GM21423 (cell line): ENCODE measurements at regions not wholly inside any gene's neighbourhood (a gene's known extent, or its start where the extent isn't known, plus 50 kb on each side); places are given as distances from the start of the nearest gene placed in this dataset.

ENCODE experiments used
- ATAC-seq: cut with Tn5 transposase; IDR thresholded peaks from one replicate; pipeline ENCODE4 v1.9.1; 2021; ENCODE audit warnings: mild to moderate bottlenecking, moderate library complexity; ENCODE audit not compliant: unreplicated experiment

- ATAC-seq = no peak
Observed at GRCh38 chr6:40197371-40197770, 263.1 kb upstream of the MOCS1 start.

GRCh38 chr6:40196135-40196518 lies 261.9 kb upstream of the MOCS1 start:
- no peak for ATAC-seq

GRCh38 chr6:40195428-40196134 lies 261.3 kb upstream of the MOCS1 start:
- no peak for ATAC-seq

GRCh38 chr6:40194447-40195170 lies 260.3 kb upstream of the MOCS1 start:
- no peak for ATAC-seq

- no peak for ATAC-seq
Observed at GRCh38 chr6:40192516-40192915, 258.3 kb upstream of the MOCS1 start.

- no peak for ATAC-seq
Observed at GRCh38 chr6:40188931-40189330, 254.7 kb upstream of the MOCS1 start.

- ATAC-seq = no peak
Observed at GRCh38 chr6:40187535-40188144, 253.4 kb upstream of the MOCS1 start.

GRCh38 chr6:40185486-40185885 lies 251.2 kb upstream of the MOCS1 start:
- no peak for ATAC-seq

GRCh38 chr6:40183902-40184301 lies 249.6 kb upstream of the MOCS1 start:
- no peak for ATAC-seq

- ATAC-seq = no peak
Observed at GRCh38 chr6:40181367-40181766, 247.1 kb upstream of the MOCS1 start.

GRCh38 chr6:40180271-40180670 lies 246.0 kb upstream of the MOCS1 start:
- ATAC-seq = no peak

GRCh38 chr6:40179496-40179895 lies 245.2 kb upstream of the MOCS1 start:
- ATAC-seq = no peak

GRCh38 chr6:40177598-40177997 lies 243.3 kb upstream of the MOCS1 start:
- ATAC-seq = no peak

- no peak for ATAC-seq
Observed at GRCh38 chr6:40176152-40176551, 241.9 kb upstream of the MOCS1 start.

- no peak for ATAC-seq
Observed at GRCh38 chr6:40172272-40172671, 238.0 kb upstream of the MOCS1 start.

GRCh38 chr6:40171343-40171742 lies 237.1 kb upstream of the MOCS1 start:
- ATAC-seq = no peak

GRCh38 chr6:40170856-40171255 lies 236.6 kb upstream of the MOCS1 start:
- no peak for ATAC-seq

- ATAC-seq = no peak
Observed at GRCh38 chr6:40169878-40170277, 235.6 kb upstream of the MOCS1 start.

- no peak for ATAC-seq
Observed at GRCh38 chr6:40166963-40167362, 232.7 kb upstream of the MOCS1 start.

GRCh38 chr6:40165036-40165709 lies 230.9 kb upstream of the MOCS1 start:
- no peak for ATAC-seq

- no peak for ATAC-seq
Observed at GRCh38 chr6:40164345-40164755, 230.1 kb upstream of the MOCS1 start.

- ATAC-seq = no peak
Observed at GRCh38 chr6:40163924-40164323, 229.7 kb upstream of the MOCS1 start.
